ENCODE measurements at regions not wholly inside any gene's neighbourhood (a gene's known extent, or its start where the extent isn't known, plus 50 kb on each side); places are given as distances from the start of the nearest gene placed in this dataset.

DNA sequence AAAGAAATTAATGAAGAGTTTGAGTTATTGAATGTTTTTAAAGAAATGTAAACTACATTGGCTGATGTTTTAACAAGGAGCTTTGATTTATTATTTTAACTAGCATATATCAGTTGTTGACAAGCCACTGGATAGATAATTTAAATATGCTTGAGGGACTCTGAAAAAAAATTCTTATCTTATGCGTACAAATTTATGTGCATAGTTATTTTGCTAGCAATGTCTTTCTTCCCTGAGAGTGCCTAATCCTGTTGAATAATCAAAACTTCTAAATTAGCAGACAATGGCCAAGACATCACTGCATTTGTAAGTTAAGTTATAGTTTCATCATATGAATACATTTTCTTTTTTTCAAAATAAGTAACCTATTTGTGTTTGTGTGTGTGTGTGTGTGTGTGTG, 342.3 kb downstream of the MED10 start:
- no peak overlapping the region for H3K27ac ChIP-seq
- TF ChIP-seq, protein P1, sequence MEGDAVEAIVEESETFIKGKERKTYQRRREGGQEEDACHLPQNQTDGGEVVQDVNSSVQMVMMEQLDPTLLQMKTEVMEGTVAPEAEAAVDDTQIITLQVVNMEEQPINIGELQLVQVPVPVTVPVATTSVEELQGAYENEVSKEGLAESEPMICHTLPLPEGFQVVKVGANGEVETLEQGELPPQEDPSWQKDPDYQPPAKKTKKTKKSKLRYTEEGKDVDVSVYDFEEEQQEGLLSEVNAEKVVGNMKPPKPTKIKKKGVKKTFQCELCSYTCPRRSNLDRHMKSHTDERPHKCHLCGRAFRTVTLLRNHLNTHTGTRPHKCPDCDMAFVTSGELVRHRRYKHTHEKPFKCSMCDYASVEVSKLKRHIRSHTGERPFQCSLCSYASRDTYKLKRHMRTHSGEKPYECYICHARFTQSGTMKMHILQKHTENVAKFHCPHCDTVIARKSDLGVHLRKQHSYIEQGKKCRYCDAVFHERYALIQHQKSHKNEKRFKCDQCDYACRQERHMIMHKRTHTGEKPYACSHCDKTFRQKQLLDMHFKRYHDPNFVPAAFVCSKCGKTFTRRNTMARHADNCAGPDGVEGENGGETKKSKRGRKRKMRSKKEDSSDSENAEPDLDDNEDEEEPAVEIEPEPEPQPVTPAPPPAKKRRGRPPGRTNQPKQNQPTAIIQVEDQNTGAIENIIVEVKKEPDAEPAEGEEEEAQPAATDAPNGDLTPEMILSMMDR (conservative IDR thresholded peaks at IDR 0.05), result no peak
- no peak for TF ChIP-seq ZFX (IDR thresholded peaks at IDR 0.05)

DNA sequence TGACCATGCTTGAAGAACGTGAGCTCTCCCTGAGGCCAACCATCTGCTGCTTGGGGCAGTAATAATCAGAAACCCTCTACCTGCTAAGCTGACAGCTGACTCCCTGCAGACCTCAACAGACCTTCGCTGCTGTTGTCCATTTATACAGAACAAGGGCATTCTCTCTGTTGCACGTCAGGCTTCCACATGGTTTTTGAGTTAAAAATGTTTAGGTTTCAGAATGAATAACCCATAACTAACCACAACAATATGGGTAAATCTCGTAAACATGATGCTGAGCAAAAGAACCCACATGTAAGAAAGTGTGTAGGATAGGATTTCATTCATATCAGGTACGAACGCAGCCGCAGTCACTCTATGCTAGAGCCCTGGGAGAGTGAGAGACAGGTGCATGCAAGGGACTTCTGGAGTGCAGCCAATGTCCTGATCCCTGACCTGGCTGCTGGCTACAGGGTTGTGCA, 348.5 kb downstream of the MED10 start:
- no peak for TF ChIP-seq ZFX (IDR thresholded peaks at IDR 0.05)
- TF ChIP-seq, protein P1 (conservative IDR thresholded peaks at IDR 0.05), result no peak
- H3K27ac ChIP-seq, result no peak overlapping the region

DNA sequence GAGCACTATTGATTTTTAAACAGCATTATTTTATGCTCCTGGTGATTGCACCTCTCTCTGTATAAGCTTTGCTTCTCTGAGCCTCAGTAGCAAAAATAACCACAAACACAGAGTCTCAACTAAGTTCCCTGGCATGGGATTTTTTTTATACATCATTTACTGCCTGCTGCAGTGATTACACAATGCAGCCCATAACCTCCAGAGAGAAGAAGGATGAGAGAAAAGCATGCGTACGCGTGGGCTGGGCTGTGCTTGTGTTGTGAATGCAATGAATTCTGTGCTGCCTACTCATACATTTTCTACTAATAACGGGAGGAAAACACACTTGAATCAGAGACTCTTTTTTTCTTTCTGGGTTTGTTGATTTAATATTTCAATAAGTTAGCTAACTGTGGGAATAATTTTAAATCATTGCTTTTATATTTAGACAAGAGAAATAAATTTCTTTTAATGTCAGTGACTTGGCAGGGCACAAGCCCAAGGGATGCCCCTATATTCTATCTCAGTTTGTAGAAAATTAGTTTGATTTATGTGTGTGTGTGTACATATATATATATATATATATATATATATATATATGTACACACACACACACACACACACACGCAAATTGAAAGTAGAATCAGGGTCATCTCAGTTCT, 351.5 kb downstream of the MED10 start:
- TF ChIP-seq, protein P1 (conservative IDR thresholded peaks at IDR 0.05), result no peak
- TF ChIP-seq ZFX (IDR thresholded peaks at IDR 0.05), result no peak
- no peak overlapping the region for H3K27ac ChIP-seq

DNA sequence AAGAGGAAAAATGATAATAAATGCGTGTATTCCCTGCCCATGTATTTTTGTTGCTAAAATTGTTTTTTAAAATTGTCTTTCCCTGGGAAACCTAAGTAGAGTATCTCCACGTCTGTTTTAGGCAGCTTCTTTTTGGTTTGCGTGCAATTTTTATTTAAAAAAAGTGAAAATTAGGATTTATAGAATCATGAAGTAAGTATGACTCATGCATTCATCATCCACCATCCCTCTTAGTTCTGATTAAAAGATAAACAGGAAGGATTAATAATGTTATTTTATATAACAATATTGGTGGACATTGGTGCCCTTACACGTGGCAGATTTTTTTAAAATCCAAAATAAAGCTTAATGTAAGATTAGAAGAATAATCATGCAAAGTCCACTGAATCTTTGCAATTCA, 358.7 kb downstream of the MED10 start:
- H3K27ac ChIP-seq, result no peak overlapping the region
- TF ChIP-seq ZFX (IDR thresholded peaks at IDR 0.05), result no peak
- TF ChIP-seq, protein P1 (conservative IDR thresholded peaks at IDR 0.05), result no peak

DNA sequence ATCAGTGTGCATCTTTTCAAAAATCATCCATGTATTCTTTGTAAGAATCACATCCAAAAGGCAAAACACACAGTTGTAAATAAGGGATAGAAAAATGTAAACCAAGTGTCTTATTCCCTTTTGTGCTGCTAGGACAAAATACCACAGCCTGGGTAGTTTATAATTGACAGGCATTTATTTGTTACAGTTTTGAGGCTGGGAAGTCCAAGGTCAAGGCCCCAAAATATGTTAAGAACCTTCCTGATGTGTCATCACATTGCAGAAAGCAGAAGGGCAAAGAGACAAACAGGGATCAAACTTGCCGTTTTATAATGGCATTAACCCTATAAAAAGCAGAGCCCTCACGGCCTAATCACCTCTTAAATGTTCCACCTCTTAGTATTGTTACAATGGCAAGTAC, 364.8 kb downstream of the MED10 start:
- TF ChIP-seq, protein P1 (conservative IDR thresholded peaks at IDR 0.05), result no peak
- no peak for TF ChIP-seq ZFX (IDR thresholded peaks at IDR 0.05)
- H3K27ac ChIP-seq, result no peak overlapping the region

DNA sequence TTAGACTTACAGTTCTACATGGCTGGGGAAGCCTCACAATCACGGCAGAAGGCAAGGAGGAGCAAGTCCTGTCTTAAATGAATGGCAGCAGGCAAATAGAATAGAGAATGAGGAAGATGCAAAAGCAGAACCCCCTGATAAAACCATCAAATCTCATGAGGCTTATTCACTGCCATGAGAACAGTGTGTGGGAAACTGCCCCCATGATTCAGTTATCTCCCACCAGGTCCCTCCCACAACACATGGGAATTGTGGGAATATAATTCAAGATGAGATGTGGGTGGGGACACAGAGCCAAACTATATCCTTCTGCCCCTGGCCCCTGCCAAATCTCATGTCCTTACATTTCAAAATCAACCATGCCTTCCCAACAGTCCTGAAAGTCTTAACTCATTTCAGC, 367.1 kb downstream of the MED10 start:
- no peak for TF ChIP-seq ZFX (IDR thresholded peaks at IDR 0.05)
- TF ChIP-seq, protein P1 (conservative IDR thresholded peaks at IDR 0.05), result no peak
- H3K27ac ChIP-seq, result no peak overlapping the region

DNA sequence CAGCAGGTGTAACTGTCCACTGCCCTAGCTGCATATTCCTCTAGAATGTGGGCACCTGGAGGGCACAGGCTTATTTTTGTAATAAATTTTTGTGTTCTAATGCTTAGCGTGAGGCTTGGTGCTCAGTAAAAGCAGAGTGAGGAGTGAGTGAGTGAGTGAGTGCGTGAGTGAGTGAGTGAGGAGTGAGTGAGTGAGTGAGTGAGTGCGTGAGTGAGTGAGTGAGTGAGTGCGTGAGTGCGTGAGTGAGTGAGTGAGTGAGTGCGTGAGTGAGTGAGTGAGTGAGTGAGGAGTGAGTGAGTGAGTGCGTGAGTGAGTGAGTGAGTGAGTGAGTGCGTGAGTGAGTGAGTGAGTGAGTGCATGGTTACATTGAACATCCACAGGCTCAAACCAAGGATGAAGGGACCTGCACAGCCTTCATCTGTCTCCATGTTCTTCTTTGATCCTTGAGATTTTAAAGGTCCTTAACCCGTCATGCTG, 371.5 kb downstream of the MED10 start:
- TF ChIP-seq, protein P1 (conservative IDR thresholded peaks at IDR 0.05), result no peak
- TF ChIP-seq ZFX (IDR thresholded peaks at IDR 0.05), result no peak

More for the DNA sequence above, 371.5 kb downstream of the MED10 start:
- no peak overlapping the region for H3K27ac ChIP-seq
